GM23248 (cell line): ENCODE measurements at regions not wholly inside any gene's neighbourhood (a gene's known extent, or its start where the extent isn't known, plus 50 kb on each side); places are given as distances from the start of the nearest gene placed in this dataset.

Source experiments
- EZH2 ChIP-seq: fragments of 200-600 bp; sonication (generic); IDR thresholded peaks from 2 replicates; pipeline ENCODE4 v1.6.1; 2018; ENCODE audit warnings: antibody characterized with exemption, mild to moderate bottlenecking; ENCODE audit not compliant: insufficient read depth, poor library complexity, severe bottlenecking
- EZH2phosphoT487 ChIP-seq: fragments of 200-600 bp; sonication (generic); IDR thresholded peaks from 2 replicates; pipeline ENCODE4 v1.6.1; 2018; ENCODE audit warnings: antibody characterized with exemption, moderate library complexity, mild to moderate bottlenecking, low read depth; ENCODE audit not compliant: insufficient read depth

DNA sequence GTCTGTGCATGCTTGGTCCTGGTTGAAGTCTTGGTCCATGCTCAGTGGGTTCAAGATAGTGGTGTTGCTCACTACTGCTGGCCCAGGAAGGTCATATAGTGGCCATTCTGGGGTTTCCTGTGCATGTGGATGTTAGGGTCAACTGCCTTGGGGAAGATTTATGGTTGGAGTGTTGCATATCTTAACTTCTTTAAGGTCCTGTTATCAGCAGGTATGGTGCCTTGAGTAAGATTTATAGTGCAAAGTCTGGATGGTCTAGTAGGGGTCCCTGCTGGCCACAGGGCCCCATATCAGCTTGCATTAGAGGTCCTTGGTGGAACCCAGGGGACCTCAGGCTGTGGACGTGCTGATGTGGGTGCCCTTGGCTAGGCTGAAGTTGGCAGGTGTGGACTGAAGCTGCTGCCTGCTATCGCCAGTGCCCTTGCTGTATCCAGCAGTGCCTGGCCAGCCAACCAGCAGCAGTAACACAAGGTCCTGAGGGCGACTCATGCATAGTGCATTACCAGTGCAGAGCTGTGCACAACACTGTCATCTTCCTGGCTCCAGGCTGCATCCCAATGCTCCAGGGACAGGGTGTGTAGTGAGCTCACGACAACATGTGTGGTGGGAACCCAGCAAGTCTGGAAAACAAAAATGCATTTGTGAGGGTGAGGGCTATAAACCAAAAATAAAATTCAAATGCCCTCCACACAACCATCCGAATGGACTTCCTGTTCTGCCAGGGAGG, 61.0 kb downstream of the BEX3 start:
- no peak for TF ChIP-seq EZH2
- no peak for TF ChIP-seq EZH2phosphoT487
